ENCODE measurements at regions not wholly inside any gene's neighbourhood (a gene's known extent, or its start where the extent isn't known, plus 50 kb on each side); places are given as distances from the start of the nearest gene placed in this dataset.
"Not testable (repeated sequence)": the region's sequence is repeated elsewhere in the genome, so short reads cannot be mapped to it uniquely, and the experiment has no call there.

DNA sequence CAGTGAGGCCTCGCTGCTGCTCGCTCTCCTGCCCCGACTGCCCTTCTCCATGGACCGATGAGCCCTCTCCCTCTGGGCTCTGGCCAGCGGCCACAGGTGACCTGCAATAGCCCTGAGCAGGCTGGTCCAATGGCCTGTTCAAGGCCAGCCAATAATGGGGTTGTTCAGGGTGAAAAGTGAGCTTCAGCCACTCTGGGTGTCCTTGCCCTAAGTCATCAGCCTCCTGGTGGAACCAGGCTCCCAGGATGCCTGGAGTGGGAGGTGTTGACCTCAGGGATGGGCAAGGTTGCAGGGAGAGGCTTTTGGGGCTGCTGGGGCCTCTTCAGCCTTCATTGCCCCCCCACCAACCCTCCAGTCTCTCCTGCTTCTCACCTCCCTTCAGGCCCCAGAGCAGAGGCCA lies 79.7 kb downstream of the RFLNA start:
- DNase-seq (ENCODE audit: low read depth) = no peak
- no peak overlapping the region for H3K4me3 ChIP-seq (ENCODE audit: low read depth, low read length)
- TF ChIP-seq, protein P1, sequence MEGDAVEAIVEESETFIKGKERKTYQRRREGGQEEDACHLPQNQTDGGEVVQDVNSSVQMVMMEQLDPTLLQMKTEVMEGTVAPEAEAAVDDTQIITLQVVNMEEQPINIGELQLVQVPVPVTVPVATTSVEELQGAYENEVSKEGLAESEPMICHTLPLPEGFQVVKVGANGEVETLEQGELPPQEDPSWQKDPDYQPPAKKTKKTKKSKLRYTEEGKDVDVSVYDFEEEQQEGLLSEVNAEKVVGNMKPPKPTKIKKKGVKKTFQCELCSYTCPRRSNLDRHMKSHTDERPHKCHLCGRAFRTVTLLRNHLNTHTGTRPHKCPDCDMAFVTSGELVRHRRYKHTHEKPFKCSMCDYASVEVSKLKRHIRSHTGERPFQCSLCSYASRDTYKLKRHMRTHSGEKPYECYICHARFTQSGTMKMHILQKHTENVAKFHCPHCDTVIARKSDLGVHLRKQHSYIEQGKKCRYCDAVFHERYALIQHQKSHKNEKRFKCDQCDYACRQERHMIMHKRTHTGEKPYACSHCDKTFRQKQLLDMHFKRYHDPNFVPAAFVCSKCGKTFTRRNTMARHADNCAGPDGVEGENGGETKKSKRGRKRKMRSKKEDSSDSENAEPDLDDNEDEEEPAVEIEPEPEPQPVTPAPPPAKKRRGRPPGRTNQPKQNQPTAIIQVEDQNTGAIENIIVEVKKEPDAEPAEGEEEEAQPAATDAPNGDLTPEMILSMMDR (IDR thresholded peaks at IDR 0.05; ENCODE audit: insufficient read depth, low read length) = no peak

DNA sequence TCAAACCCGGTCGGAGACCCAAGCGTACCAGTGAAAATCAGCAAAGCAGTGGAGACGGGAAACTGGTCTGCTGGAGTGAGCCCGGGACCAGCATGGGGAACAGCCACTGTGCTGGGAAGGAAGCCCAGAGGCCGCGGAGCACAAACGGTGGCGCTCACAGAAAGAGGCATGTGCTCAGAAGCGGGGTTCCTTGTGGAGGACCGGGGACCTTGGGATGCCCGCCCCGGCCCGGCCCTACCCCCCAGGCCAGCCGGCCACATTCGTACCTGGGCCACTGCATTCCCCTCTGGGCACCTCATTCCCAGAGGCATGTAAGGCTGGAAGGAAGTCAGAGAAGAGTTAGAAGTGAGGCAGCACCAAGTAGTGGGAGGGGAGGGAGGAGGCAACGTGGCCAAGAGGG lies 79.3 kb downstream of the RFLNA start:
- no peak overlapping the region for H3K4me3 ChIP-seq (ENCODE audit: low read depth, low read length)
- no peak for DNase-seq (ENCODE audit: low read depth)
- TF ChIP-seq, protein P1 (IDR thresholded peaks at IDR 0.05; ENCODE audit: insufficient read depth, low read length) = no peak

DNA sequence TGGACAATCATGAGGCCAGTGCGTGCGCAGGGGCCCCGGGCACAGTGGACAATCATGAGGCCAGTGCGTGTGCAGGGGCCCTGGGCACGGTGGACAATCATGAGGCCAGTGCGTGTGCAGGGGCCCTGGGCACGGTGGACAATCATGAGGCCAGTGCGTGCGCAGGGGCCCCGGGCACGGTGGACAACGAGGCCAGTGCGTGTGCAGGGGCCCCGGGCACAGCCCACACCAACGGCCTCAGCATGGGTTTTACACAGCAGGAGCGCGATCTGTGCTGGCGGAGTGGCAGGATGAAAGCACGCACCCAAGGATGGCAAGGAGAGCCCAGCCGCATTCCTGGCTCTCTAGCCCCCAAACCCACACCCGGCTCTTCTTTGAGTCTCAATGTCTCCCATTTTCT lies 78.8 kb downstream of the RFLNA start:
- not testable (repeated sequence) for H3K4me3 ChIP-seq (ENCODE audit: low read depth, low read length); DNase-seq (ENCODE audit: low read depth)

DNA sequence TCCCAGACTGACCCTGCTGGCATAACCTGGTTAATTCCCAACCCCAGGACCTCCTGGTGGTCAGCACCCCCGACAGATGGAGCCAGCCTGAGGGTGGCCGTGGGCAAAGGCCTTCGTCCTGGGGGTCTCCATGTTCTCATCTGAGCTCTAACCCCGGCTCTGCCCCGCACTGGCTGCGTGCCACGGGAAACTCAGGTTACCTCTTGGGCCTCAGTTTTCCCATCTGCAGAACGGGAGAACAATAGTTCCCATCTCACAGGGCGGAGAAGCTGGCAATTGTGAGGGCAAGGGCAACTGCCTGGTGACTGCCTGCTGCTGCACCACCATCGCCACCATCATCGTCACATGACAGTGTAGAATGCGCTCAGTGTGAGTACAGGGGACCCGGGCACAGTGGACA lies 77.9 kb downstream of the RFLNA start:
- TF ChIP-seq, protein P1 (IDR thresholded peaks at IDR 0.05; ENCODE audit: insufficient read depth, low read length) = no peak
- no peak overlapping the region for H3K4me3 ChIP-seq (ENCODE audit: low read depth, low read length)
- no peak for DNase-seq (ENCODE audit: low read depth)

DNA sequence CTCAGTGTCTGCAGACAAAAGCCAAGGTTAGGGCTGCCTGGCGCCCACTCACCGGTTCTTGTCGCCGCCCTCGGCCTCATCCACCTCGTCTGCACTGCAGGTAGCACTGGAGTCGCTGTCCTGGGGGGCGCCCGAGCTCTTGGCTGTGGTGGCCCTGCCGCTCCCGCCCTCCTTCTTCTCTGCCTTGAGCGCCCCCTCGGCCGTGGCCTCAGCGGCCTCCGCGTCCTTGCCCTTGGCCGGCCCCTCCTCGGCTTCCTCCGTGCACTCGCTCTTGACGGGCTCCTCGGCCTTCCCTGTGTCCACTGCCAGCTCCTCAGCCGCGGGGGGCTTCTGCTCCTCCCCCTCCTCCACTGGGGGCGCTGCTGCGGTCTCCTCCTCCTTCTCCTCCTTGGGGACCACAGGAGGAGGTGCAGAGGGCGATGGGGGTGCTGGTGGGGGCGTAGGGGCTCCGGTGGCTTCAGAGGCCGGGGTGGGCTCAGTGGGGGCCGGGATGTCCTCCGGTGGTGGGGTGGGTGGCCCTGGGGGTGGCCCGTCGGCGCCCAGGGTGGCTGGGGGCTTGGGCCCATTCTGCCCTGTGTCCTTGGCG lies 77.2 kb downstream of the RFLNA start:
- H3K4me3 ChIP-seq (ENCODE audit: low read depth, low read length) = no peak overlapping the region
- no peak for DNase-seq (ENCODE audit: low read depth)
- TF ChIP-seq, protein P1 (IDR thresholded peaks at IDR 0.05; ENCODE audit: insufficient read depth, low read length) = no peak

DNA sequence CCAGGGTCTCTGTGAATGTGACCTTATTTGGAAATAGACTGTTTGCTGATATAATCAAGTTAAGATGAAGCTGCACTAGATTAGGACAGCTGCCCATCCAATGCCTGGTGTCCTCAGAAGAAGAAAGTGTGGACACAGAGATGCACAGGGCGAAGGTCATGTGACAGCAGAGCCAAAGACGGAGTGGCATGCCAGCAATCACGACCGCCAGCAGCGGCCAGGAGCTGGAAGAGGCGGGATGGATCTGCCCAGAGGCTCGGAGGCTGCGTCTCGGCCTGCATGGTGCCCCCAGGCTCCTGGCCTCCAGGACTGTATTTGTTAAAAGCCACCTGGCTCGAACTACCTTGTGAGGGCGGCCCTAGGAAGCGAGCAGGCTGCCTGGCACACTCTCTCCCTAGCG lies 76.5 kb downstream of the RFLNA start:
- DNase-seq (ENCODE audit: low read depth) = no peak
- H3K4me3 ChIP-seq (ENCODE audit: low read depth, low read length) = no peak overlapping the region
- TF ChIP-seq, protein P1 (IDR thresholded peaks at IDR 0.05; ENCODE audit: insufficient read depth, low read length) = no peak

DNA sequence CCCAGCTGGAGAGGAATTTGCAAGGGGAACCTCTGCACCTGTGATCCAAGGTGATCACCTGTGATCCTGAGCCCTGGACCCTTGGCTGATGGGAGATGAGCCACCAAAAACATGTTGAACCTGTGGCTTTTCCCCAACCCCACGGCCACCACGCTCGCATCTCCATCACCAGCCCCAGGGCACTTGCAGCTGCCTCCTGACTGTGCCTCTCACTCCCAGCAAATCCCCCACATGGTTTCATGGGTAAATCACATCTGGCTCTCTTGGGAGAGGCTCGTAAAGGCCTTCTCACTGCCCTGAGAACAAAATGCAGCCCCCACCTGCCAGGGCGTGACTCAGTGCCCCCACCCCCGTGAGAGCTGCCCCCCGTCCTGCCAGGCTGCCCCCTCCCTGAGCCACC lies 76.0 kb downstream of the RFLNA start:
- no peak overlapping the region for H3K4me3 ChIP-seq (ENCODE audit: low read depth, low read length)
- TF ChIP-seq, protein P1 (IDR thresholded peaks at IDR 0.05; ENCODE audit: insufficient read depth, low read length) = no peak
- no peak for DNase-seq (ENCODE audit: low read depth)
